Gastrocnemius medialis (tissue), 4 donors: ENCODE measurements at regions not wholly inside any gene's neighbourhood (a gene's known extent, or its start where the extent isn't known, plus 50 kb on each side); places are given as distances from the start of the nearest gene placed in this dataset.

Experiments
- CTCF ChIP-seq, 5 experiments: fragments of 450-650 bp in 3 of 5; fragments of 200-600 bp in 2 of 5; sonication (generic) in 2 of 5; IDR thresholded peaks in 4 of 5; conservative IDR thresholded peaks in 1 of 5; 1 replicate in 4 of 5; 2 replicates in 1 of 5; pipeline ENCODE4 v1.5.1; 2016 to 2019; ENCODE audit warnings: antibody characterized with exemption in 5 of 5, mild to moderate bottlenecking in 3 of 5, moderate library complexity in 3 of 5
- POLR2A ChIP-seq, 2 donors: fragments of 450-650 bp; IDR thresholded peaks; one replicate each; pipeline ENCODE4 v1.6.1; 2017; ENCODE audit warnings: antibody characterized with exemption in 2 of 2, mild to moderate bottlenecking in 2 of 2, moderate library complexity in 2 of 2

- no peak for TF ChIP-seq CTCF (IDR thresholded peaks at IDR 0.05 in 4 of 5, conservative IDR thresholded peaks at IDR 0.05 in 1 of 5)
- no peak for TF ChIP-seq POLR2A (IDR thresholded peaks at IDR 0.05)
Observed at GRCh38 chr6:166221636-166222035, 54.0 kb upstream of the TBXT start.
